HG02571 (cell line): ENCODE measurements at regions not wholly inside any gene's neighbourhood (a gene's known extent, or its start where the extent isn't known, plus 50 kb on each side); places are given as distances from the start of the nearest gene placed in this dataset.

Experiments
- ATAC-seq: cut with Tn5 transposase; IDR thresholded peaks from one replicate; pipeline ENCODE4 v1.9.1; 2021; ENCODE audit warnings: mild to moderate bottlenecking, moderate library complexity; ENCODE audit not compliant: unreplicated experiment

DNA sequence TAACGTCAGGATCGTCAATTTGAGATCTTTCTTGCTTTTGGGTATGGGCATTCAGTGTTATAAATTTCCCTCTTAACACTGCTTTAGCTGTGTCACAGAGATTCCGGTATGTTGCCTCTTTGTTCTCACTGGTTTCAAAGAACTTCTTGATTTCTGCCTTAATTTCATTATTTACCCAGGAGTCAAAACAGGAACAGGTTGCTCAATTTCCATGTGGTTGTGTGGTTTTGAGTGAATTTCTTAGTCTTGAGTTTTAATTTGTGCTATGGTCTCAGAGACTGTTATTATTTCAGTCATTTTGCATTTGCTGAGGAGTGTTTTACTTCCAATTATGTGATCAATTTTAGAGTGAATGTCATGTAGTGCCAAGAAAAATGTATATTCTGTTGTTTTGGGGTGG lies 153.1 kb downstream of the PCDH17 start:
- no peak for ATAC-seq

DNA sequence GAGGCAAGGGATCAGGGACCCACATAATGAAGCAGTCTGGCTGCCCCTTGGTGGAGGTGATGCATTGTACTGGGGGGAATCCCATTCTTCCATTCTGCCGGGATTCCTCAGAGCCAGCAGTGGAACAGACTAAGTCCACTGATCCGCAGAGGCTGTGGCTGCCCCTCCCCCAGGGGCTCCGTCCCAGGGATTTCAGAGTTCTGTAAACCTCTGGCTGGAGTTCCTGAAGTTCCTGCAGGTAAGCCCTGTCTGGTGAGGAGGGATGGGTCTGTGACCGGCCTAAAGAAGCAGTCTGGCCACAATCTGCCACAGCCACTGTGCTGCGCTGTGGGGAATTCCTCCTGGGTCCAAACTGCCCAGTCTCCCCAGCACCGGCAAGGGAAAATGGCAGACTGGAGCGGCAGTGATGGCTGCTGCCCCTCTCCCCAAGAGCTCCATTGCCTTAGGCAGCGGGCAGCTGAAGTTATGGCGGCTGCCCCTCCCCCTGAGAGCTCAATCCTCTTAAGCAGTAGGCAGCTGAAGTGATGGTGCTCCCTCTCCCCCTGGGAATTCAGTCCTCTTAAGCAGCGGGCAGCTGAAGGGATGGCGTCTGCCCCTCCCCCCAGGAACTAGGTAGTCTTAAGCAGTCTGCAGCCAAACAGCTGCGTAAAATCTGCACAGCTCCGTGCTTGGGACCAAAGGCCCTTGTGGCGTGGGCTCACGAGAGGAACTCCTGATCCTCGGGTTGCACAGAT lies 155.7 kb downstream of the PCDH17 start:
- ATAC-seq: no peak

DNA sequence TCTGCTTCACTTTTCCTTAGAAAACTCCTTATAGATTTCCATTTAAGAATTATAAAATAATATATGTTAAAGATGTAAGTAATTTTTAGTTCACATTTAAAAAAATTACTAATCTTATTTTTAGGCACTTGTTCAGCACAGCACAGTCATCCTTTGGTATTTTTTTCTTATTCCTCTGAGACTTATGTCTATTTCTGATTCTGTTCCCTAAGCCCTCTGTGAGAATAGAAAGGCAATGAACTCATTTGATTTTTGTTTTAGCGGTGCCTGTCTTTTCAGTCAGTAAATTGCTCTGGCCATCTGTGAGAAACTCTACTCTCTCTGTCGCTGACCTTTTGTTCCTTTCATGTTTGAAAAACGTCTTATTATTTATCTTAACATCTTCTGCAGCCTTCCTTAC lies 168.1 kb downstream of the PCDH17 start:
- ATAC-seq: no peak

DNA sequence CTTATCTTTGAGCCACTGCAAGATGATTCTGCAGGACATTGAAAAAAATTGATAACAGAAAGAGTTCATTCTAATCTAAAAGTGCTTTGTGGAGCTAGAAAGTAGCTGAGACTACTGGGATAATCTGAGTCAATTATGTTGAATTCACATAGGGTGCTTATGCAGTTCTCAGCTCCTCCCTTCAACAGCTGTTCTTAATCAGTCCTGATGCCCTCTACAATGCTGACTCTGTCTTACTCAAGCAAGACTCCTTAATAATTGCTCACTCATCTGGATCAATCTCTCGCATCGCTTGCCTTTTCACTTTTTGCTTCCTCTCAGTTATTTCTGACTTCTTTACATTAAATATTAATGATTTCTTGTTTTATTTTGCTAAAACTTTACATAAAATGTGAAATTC lies 182.1 kb downstream of the PCDH17 start:
- ATAC-seq: no peak

DNA sequence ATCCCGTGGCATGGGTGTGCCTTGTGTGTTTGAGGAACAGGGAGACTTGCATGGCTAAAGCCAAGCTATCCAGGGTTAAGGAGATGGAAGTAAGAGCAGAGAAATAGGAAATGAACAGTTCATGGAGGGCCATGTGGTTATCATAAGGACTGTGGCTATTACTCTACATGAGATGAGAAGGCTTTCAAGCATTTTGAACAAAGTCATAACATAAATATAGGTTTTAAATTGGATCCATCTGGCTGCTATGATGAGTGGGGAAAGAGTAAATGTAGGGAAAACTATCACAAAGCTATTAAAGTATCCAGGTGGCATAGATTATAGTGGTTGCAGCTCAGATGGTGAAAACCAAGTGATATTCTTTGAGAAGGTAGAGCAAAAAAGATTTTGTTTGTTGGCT lies 184.1 kb downstream of the PCDH17 start:
- no peak for ATAC-seq

DNA sequence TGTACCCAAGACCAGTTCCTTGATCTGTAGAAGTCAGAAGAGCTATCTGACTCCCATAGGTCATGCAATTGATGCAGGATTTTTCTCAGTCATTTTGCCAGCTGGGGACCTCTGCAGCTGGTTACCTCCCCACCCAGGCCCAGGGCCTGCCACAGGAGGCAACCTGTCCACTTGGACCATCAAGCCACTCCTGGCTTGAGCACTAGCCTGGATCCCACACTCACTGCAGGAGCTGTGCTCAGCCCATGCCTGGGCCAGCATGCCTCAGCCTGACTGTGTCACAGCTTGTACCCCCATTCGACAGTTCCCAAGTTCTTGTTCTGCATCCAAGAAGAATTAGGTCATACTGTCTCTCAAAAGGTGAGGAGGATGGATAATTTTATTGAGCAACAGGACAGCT lies 189.4 kb downstream of the PCDH17 start:
- no peak for ATAC-seq

DNA sequence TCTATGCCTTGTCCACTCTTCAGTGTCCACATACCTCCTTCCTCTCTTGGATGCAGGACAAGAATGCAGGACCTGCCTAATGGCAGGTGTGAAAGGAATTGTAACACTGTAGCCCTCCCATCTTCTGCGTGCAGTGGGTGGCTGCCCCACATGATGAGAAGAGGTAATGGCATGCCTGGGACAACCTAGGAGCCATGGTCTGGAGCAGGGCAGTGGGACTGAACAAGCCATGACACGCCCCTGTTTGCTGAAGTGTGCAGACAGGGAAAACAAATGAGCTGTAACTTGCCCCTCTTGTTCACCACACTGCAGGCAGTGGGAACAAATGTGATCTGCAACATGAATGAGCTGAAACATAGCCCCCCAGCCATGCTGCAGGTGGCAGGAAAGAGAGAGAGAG lies 192.2 kb downstream of the PCDH17 start:
- ATAC-seq: no peak

DNA sequence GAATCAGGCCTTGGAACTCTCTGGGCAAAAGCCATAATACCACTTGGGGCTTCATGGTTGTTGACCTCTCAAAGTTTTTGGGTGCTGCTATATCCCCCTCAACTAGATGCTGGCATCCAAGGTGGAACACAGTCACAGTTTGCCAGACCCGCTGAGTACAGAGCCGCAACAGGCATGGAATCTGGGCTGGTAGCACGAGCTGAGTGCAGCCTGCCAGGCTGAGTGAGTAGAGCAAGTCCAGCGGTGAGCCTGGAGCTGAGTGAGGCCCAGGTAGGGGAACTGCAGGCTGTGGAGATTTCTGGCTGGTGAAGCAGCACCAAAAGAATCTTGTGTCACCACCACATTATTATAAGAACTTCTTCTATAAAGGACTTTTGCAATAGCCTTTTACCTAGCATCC lies 192.6 kb downstream of the PCDH17 start:
- no peak for ATAC-seq

DNA sequence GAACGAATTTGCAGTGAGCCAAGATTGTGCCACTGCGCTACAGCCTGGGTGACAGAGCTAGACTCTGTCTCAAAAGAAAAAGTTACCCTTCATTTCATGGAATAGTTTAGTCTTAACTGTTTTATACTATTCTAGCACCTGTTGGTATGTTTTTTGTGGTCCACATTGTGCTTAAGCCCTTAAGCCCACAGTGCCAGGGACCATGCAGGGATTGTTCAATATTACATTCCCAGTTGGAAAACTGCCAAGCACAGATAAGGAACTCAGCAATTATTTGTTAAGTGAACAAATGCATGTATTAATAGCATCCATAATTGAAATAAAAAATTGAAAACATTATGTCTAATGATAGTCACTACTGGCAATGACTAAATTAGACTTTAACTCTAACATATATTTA lies 193.5 kb downstream of the PCDH17 start:
- ATAC-seq: no peak

DNA sequence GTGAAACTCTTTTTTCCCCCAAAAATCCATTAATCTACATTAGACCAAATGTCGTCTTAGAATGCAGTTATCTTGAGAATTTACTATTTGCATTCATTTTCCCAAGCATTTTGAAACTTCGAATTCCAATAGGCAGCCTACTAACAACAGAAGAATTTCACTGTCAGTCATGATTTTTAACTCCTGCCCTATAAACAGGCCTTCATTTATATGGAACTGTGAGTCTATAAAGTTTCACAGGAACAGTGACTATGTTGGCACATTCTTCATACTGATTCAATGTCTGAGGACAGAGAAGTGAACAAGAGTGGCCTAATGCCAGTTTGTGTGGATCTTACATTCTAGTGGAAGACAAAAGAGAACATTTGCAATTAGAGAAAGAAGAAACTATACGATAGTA lies 198.0 kb downstream of the PCDH17 start:
- ATAC-seq: no peak

DNA sequence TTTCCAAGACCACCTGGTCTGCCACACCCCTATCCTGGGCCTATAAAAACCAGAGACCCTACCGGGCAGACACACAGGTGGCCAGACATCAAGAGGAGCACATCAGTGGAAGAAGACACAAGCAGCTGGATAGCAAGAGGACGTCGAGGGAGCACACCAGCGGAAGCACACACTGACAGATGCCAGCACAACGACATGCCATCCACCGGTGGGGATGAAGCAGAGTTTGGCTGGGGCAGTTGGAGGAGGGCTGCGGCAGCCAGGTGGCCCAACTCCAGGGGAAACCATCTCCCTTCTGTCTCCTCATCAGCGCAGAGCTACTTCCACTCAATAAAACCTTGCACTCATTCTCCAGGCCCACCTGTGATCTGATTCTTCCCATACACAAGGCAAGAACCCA lies 200.6 kb downstream of the PCDH17 start:
- ATAC-seq: no peak

DNA sequence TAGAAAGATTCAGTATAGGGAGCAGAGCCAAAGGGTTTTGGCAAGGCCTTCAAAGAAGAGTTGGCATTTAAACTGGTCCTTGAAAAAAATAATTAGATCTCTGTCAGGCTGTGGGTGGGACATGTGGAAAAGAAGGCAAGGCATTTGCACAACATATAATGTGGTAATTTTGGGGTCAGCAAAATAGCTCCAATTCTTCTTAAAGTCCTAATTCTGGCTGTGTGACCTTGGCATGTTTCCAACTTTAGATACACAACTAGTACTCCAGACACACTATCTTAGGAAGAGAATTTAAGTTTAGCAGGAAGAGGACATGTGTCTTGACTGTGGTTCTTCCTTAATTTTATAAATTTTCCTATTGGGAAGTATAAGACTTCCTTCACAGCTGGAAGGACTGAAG lies 206.3 kb downstream of the PCDH17 start:
- ATAC-seq: no peak

DNA sequence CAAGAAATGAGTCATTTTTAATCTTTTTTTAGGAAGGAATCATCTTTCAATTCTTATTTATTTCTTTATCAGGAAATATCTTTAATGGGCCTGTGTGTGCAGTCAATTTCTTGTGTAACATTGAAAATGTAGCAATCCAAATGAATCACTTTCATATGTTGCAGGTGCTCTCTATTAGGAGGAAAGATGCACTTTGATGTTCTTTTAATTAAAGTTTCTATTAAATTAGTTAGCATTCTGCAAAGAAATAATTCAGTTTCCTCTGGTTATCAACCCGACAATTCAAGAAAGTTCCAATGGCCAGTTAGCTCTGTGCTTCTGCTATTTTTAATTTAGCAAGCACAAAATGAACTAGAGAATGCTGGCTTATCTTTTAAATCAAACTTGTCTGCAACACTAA lies 212.0 kb downstream of the PCDH17 start:
- no peak for ATAC-seq

DNA sequence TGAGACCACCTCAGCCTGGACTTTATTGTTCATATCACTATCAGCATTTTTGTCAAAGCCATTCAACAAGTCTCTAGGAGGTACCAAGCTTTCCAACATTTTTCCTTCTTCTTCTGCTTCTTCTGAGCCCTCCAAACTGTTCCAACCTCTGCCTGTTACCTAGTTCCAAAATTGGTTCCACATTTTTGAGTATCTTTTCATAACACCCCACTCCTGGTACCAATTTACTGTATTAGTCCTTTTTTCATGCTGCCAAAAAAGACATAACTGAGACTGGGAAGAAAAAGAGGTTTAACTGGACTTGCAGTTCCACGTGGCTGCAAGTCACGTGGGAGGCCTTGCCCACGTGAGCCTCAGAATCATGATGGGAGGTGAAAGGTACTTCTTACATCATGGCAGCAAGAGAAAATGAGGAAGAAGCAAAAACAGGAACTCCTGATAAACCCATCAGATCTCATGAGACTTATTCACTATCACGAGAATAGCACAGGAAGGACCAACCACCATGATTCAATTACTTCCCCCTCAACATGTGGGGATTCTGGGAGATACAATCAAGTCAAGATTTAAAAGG lies 215.1 kb downstream of the PCDH17 start:
- ATAC-seq: no peak

DNA sequence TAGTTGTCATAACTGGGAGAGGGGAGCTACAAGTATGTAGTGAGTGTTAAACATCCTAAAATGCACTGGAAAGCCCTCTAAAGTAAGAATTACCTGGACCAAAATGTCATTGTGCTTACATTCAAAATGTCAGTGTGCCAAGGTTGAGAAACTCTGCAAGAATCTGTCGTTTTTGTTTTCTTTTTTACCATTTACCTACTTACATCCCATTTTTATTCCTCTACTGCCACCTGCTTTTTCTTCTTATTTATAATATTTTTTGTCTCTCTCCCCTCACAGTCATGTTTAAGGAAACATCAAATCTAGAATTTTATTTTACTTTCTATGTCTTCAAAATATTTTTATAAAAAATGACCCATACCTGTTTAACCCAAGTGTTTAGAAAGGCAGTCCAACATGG lies 226.4 kb downstream of the PCDH17 start:
- no peak for ATAC-seq

DNA sequence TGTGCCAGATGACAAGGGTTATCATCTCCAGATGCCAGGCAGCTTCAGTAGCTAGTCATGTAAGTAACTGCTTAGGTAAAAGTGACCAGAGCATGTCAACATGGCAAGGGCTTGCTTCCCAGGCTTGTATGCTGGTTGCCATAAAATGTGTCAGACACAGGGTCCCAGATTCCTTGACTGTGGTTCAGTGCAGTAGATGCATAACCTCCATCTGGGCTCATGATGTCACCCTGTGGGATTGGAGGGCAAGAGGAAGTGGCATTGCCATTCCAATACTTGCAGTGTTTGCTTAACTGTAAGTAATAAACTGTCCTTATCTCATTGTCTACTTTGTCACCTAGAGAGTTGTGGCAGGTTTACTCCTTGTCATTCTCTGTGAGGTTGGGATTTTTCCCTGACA lies 226.8 kb downstream of the PCDH17 start:
- ATAC-seq: no peak

DNA sequence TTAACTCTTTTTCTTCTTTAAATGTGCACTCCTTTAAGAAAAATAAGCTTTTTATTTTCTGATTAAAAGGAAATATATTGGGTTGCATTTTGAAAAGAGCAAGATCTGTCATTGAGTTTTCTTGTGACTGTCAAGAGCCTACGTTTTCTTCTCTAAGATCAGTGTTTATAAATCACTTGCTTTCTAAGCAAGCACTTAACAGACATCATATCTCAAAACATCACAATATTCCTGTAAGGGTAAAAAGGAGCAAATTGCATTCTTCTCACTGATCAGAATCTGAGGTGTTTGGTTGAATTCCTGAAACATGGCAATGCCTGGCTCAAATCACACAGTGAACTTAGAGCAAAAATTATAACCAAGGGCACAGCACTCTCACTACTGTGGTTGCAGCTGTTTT lies 231.3 kb downstream of the PCDH17 start:
- ATAC-seq: no peak

DNA sequence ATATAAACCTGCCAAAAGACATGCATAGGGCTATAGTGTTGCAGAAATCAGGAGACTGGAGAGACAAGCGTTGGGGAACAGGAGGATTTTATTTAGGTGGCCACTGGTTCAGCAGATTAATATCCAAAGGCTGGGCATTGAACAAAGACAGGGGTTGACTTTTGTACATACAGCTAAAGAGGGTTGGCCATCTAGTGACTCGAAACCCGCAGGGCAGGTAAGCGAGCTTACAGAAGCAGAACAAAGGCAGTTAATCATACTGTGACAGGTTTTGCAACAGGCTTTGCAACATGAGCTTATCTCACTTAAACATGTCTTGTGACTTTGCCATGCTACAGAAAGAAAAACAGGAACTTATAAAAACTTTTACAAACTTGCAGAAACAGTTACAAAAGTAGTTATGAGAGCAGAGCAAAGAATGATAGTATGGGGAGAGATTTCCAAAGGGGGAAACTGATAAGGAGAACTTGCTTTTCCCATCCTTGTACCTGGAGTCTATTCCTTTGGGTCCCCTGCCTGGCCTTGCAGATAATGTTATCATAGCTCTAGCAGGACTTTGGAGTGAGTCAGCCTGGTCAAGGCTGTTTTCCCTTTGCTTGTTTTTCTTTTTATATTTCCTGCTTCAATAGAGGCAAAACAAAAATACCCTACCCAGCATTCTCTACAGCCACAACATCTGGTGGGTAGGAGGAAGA lies 234.2 kb downstream of the PCDH17 start:
- no peak for ATAC-seq

DNA sequence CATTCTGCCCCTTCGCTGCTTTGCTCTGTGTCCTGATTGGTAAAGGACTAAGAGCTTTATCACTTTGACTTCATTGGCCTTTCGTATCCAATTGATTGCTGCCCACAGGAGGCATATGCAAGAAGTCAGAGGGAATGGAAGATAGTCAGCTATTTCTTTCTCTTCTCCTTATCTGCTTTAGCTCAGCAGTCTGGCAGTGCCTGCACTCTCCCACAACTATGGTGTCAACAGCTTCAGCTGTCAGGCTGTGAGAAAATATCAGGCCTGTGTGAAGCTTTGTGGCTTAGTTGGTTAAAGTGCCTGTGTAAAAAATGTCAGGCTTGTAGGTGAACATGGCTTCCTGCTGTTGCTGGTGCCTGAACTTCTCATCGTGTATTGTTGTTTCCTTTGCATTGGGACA lies 243.0 kb downstream of the PCDH17 start:
- ATAC-seq: no peak

DNA sequence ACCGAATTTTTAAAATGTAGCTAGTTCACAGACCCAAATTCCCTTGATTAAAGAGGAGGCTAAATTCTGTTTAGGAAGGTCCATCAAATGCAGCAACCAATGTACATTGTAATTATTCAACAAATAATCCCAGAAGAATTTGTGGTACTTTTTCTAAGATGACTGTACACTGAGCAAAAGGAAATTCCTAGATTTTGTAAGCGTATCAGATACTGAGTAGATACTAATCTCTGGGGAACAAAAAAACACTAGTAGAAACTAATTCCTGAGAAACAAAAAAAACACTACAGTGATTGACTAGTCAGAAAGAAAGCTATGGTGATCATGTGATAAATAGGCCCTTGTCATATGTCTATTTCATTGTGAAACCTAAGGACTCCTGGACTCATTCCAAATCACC lies 246.1 kb downstream of the PCDH17 start:
- ATAC-seq: no peak

DNA sequence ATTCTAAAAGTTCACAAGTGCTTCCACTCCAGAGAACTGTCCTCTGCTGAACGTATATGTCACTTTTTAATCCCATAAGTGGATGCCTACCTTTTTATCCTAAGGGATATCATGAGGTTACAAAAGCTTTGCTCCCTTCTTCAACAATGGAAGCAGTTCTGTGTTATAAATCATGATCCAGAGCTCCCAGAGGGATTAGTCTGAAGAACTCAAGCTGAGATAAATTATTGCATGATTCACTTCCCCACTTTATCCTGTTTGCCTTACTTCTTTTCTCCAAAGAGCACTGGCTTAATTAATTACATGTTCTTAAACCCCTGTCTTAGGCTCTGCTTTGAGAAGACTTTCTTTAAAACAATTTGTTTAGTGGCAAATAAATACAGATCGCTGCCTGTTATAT lies 246.7 kb downstream of the PCDH17 start:
- no peak for ATAC-seq

DNA sequence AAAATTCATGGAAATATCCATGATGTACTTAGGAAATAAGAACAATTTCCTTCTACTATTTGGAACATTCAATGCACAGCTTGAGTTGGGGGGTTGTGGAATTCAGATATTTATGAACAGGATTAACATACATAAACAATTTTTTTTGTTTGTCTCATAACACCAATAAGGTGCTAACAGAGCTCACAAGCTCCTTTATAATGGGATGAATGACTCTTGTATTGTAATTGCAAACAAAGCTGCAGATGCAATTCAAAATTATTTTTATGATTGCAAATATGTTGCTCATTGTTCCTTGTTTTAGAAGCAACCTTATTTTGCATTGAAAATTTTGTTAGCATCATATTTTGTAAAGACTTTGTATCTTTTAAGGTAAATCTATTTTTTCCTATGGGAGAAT lies 265.7 kb downstream of the PCDH17 start:
- no peak for ATAC-seq

DNA sequence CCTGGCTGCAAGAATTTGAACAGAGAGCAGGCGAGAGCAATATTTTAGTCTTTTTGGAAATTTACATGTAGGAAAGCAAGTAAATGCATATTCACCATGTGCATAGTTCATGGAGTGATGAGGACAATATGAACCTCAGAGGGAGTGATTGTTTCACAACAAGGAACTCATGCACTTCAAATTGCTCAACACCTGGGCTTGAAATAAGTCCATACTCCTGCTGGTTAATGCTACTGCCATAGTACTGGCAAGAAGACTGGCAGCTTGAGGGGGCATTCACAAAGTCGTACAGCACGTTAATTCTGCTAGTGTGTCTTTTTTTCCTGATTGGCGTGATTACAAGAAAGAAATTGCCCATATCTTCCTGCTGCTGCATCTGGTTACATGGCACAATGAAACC lies 267.6 kb downstream of the PCDH17 start:
- ATAC-seq: no peak
